ENCODE measurements at regions not wholly inside any gene's neighbourhood (a gene's known extent, or its start where the extent isn't known, plus 50 kb on each side); places are given as distances from the start of the nearest gene placed in this dataset.

- no peak for TF ChIP-seq CTCF (IDR thresholded peaks at IDR 0.05)
- no peak for TF ChIP-seq POLR2A (IDR thresholded peaks at IDR 0.05)
These were observed 440.4 kb upstream of the PRR20A start for GRCh38 chr13:56700324-56700723.

All from Peyer's patch (tissue), 4 donors.